ENCODE measurements at regions not wholly inside any gene's neighbourhood (a gene's known extent, or its start where the extent isn't known, plus 50 kb on each side); places are given as distances from the start of the nearest gene placed in this dataset.

DNA sequence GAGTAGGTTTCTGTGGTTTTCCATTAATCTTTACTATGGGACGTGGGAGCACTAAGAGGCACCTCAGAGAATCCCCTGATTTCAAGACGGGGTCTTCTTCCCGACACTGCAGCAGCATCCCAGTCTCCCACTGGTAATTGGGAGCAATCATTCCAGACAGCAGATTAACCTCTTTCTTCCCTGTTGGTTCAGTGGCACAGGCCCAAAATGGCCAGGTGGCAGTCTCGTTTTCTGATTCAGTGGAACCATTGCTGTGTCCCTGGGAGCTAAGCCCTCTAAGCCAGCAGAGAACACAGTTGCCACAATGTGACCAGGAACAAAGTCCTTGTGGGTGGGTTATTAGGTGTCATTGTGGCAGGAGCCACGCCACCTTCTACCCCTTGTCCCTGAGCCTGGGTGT is 342.1 kb downstream of the MATN1 start:
- Mint-ChIP-seq H3K4me3 (ENCODE audit: unreplicated experiment) (no peak overlapping the region), H3K9me3 (ENCODE audit: low read depth) (no peaks in the 10 kb centered on the region), H3K27ac (ENCODE audit: unreplicated experiment) (no peak overlapping the region), H3K27me3 (ENCODE audit: low read depth) (peaks cover 44% of the 10 kb centered on the region), H3K4me1 (ENCODE audit: low read depth) (peaks cover 10% of the 10 kb centered on the region), H3K36me3 (ENCODE audit: low read depth) (no peaks in the 10 kb centered on the region)
- TF ChIP-seq, protein P1, sequence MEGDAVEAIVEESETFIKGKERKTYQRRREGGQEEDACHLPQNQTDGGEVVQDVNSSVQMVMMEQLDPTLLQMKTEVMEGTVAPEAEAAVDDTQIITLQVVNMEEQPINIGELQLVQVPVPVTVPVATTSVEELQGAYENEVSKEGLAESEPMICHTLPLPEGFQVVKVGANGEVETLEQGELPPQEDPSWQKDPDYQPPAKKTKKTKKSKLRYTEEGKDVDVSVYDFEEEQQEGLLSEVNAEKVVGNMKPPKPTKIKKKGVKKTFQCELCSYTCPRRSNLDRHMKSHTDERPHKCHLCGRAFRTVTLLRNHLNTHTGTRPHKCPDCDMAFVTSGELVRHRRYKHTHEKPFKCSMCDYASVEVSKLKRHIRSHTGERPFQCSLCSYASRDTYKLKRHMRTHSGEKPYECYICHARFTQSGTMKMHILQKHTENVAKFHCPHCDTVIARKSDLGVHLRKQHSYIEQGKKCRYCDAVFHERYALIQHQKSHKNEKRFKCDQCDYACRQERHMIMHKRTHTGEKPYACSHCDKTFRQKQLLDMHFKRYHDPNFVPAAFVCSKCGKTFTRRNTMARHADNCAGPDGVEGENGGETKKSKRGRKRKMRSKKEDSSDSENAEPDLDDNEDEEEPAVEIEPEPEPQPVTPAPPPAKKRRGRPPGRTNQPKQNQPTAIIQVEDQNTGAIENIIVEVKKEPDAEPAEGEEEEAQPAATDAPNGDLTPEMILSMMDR (IDR thresholded peaks at IDR 0.05): no peak
- no peak for DNase-seq (ENCODE audit: low spot score)

DNA sequence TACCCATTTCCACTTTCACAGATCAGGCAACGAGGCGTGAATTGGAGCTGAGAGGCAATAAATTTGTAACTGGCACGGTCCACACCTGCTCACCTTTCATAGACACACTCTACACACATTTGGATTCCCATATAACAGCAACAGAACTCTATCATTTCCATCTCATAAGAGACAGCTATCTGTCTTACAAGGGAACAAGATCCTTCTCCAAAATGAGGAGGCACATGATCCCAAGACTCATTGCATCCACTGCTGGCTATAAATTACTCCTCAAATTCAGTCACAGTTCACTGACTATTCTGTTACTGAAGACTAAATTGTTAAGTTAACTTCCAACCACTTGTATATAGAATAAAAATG is 342.8 kb downstream of the MATN1 start:
- Mint-ChIP-seq H3K27ac (ENCODE audit: unreplicated experiment) (no peak overlapping the region), H3K9me3 (ENCODE audit: low read depth) (no peaks in the 10 kb centered on the region), H3K4me3 (ENCODE audit: unreplicated experiment) (no peak overlapping the region), H3K27me3 (ENCODE audit: low read depth) (peaks cover 48% of the 10 kb centered on the region), H3K36me3 (ENCODE audit: low read depth) (no peaks in the 10 kb centered on the region), H3K4me1 (ENCODE audit: low read depth) (peaks cover 10% of the 10 kb centered on the region)
- TF ChIP-seq, protein P1 (IDR thresholded peaks at IDR 0.05): peak; percentile 65
- DNase-seq (ENCODE audit: low spot score): no peak

DNA sequence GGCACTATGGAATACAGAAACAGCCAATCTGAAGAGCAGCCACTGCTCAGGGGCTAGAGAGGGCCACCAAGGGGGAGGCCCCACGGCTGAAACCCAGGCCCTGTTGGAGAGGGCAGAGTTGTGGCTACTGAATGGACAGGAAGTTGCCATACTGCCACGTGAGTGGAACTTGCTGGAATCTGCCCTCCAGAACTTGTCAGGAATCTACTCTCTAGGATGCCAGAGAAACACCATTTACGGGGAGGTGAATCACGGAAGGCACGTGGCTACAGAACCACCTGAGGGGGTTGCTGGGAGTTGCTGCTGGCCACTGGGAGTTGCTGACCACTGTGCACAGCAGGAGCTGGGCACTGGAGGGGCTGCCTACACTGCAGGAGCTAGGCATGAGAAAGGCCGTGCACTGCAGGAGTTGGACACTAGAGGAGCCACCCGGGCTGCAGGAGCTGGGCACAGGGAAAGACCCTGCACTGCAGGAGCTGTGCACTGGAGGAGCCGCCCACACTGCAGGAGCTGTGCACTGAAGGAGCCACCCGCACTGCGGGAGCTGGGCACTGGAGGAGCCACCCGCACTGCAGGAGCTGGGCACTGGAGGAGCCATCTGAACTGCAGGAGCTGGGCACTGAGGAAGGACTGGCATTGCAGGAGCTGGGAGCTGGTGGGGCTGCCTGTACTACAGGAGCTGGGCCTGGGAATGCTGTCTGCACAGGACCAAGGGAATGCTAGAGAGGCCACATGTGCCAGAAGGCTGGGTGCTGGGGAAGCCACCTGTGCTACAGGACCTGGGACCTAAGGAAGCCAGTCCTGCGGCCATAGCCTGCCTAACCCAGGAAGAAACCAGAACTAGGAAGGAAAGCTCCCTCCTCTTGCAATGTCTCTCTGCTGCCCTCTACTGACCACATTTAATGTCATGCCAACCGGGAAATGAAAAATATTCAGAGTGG is 343.4 kb downstream of the MATN1 start:
- H3K36me3 Mint-ChIP-seq (ENCODE audit: low read depth): no peaks in the 10 kb centered on the region
- H3K27ac Mint-ChIP-seq (ENCODE audit: unreplicated experiment): no peak overlapping the region
- no peak for DNase-seq (ENCODE audit: low spot score)
- no peaks in the 10 kb centered on the region for H3K9me3 Mint-ChIP-seq (ENCODE audit: low read depth)
- no peak overlapping the region for H3K4me3 Mint-ChIP-seq (ENCODE audit: unreplicated experiment)
- TF ChIP-seq, protein P1 (IDR thresholded peaks at IDR 0.05): peak; percentile 87
- peaks cover 45% of the 10 kb centered on the region for H3K27me3 Mint-ChIP-seq (ENCODE audit: low read depth)
- H3K4me1 Mint-ChIP-seq (ENCODE audit: low read depth): peaks cover 10% of the 10 kb centered on the region

DNA sequence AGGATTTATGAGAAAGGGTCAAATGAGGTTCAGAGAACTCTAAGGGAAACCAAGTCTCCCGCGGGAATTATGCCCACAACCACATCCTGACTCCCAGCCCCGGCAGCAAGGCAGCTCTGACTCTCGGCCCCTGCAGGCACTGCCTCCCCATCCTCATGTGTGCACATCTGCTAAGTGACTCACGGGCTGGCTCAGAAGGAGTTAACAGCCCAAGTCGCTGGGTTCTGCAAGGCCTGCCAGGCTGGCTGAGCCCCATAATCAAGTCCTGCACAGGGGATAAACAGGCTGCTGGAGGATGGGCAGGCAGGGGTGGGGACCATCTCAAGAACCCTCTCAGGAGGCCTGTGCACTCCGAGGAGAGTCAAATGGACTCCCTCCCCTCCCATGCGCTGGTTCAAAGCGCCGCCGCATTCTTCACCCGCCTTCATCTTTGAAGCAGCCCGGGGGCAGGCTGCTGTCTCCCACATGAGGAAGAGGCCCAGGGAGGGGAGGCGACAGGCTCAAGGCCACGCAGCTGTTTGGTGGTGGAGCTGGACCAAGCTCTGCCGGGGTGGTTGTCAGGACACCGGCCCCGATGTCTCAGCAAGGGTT is 344.3 kb downstream of the MATN1 start:
- Mint-ChIP-seq H3K27me3 (ENCODE audit: low read depth) (peaks cover 45% of the 10 kb centered on the region), H3K4me1 (ENCODE audit: low read depth) (peaks cover 10% of the 10 kb centered on the region), H3K9me3 (ENCODE audit: low read depth) (no peaks in the 10 kb centered on the region), H3K27ac (ENCODE audit: unreplicated experiment) (no peak overlapping the region), H3K36me3 (ENCODE audit: low read depth) (no peaks in the 10 kb centered on the region), H3K4me3 (ENCODE audit: unreplicated experiment) (no peak overlapping the region)
- TF ChIP-seq, protein P1 (IDR thresholded peaks at IDR 0.05): no peak
- no peak for DNase-seq (ENCODE audit: low spot score)

DNA sequence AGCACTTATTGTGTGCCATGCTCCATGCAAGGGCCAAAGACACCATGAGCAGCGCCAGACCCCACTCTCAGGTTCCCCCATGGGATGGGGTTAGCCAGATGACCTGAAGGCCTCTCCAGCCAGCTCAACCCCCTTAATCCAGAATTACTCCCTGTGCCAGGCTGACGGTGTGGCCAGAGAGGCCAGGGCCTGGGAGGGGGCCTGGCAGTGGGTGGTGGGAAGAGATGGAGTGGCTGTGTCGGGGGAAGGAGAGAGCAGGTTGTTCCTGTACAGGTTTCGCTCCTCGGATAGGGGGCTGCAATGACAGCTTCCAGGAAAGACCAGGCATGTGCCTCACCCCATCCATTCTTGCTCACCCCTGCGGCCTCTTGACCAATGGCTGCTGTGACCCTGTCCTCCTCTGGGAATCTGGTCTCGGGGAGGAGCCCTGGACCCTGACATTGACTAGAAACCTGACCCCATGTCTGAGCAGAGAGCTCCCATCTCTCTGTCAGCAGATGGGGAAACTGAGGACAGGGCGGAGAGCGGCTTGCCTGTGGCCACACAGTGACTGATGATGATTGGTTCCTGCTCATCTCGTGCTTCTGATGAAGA is 345.3 kb downstream of the MATN1 start:
- Mint-ChIP-seq H3K36me3 (ENCODE audit: low read depth) (no peaks in the 10 kb centered on the region), H3K27me3 (ENCODE audit: low read depth) (peaks cover 40% of the 10 kb centered on the region), H3K4me1 (ENCODE audit: low read depth) (peaks cover 10% of the 10 kb centered on the region), H3K27ac (ENCODE audit: unreplicated experiment) (no peak overlapping the region), H3K4me3 (ENCODE audit: unreplicated experiment) (no peak overlapping the region), H3K9me3 (ENCODE audit: low read depth) (no peaks in the 10 kb centered on the region)
- TF ChIP-seq, protein P1 (IDR thresholded peaks at IDR 0.05): no peak
- no peak for DNase-seq (ENCODE audit: low spot score)
